ENCODE measurements at regions not wholly inside any gene's neighbourhood (a gene's known extent, or its start where the extent isn't known, plus 50 kb on each side); places are given as distances from the start of the nearest gene placed in this dataset.
A peak's percentile ranks its signal among the peaks of the same experiment; 100 is the strongest.

DNA sequence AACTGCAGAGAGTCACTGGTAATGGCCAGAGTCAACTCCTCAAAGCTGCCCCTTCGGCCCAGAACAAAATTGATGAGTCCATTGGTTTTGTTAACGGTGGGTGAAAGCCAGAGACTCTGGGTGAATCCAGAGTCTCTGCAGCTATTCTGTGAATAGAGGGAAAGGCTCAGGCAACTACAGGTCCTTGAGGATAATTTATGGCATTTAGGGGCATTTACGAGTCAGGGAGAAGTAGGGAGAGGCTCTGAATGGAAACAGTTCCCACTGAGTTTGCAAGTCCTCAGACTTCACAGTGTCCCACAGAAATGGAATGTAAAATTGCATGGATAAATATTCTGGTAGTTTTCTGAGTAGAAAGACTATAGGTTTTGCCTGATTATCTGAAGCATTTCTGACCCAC is 257.8 kb downstream of the SEC61B start:
- peaks cover 21% of the 10 kb centered on the region for H3K4me1 Mint-ChIP-seq

GRCh38 chr9:99485459-99485858 is 263.4 kb downstream of the SEC61B start:
- no peaks in the 10 kb centered on the region for H3K36me3 Mint-ChIP-seq (ENCODE audit: low read depth)
- H3K4me1 Mint-ChIP-seq: peaks cover 5% of the 10 kb centered on the region
- peaks cover 10% of the 10 kb centered on the region for H3K27me3 Mint-ChIP-seq (ENCODE audit: low read depth, poor library complexity)
- H3K9me3 Mint-ChIP-seq: peaks cover 10% of the 10 kb centered on the region
- H3K4me3 Mint-ChIP-seq: no peak overlapping the region
- no peak overlapping the region for H3K27ac Mint-ChIP-seq
- TF ChIP-seq CTCF (IDR thresholded peaks at IDR 0.05): no peak
- DNase-seq: no peak

More for the DNA sequence above, 257.8 kb downstream of the SEC61B start:
- Mint-ChIP-seq H3K27ac (peak overlapping the region; percentile 64), H3K9me3 (peaks cover 10% of the 10 kb centered on the region), H3K27me3 (ENCODE audit: low read depth, poor library complexity) (peaks cover 7% of the 10 kb centered on the region), H3K36me3 (ENCODE audit: low read depth) (no peaks in the 10 kb centered on the region), H3K4me3 (no peak overlapping the region)
- no peak for DNase-seq
- no peak for TF ChIP-seq CTCF (IDR thresholded peaks at IDR 0.05)

DNA sequence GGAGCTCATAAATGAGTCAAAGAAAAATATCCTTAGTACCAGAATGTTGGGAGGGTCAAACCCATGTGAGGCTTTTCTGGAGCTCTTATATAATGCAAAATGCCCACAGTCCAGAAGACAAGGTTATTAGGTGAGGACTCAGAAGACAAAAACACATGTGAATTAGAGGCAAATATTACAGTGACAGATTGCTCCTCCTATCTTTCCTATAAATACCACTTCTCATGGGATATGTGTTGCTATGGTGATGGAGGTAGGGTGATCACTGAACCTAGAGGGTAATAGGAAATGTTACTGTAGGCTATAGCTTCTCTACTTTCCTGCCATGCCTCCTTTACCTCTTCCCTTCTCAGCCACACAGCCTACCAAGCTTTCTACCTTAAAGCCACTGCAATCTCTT is 264.6 kb downstream of the SEC61B start:
- Mint-ChIP-seq H3K4me3 (no peak overlapping the region), H3K36me3 (ENCODE audit: low read depth) (no peaks in the 10 kb centered on the region), H3K4me1 (no peaks in the 10 kb centered on the region), H3K27ac (no peak overlapping the region), H3K27me3 (ENCODE audit: low read depth, poor library complexity) (peaks cover 10% of the 10 kb centered on the region), H3K9me3 (peaks cover 10% of the 10 kb centered on the region)
- no peak for DNase-seq
- TF ChIP-seq CTCF (IDR thresholded peaks at IDR 0.05): no peak

DNA sequence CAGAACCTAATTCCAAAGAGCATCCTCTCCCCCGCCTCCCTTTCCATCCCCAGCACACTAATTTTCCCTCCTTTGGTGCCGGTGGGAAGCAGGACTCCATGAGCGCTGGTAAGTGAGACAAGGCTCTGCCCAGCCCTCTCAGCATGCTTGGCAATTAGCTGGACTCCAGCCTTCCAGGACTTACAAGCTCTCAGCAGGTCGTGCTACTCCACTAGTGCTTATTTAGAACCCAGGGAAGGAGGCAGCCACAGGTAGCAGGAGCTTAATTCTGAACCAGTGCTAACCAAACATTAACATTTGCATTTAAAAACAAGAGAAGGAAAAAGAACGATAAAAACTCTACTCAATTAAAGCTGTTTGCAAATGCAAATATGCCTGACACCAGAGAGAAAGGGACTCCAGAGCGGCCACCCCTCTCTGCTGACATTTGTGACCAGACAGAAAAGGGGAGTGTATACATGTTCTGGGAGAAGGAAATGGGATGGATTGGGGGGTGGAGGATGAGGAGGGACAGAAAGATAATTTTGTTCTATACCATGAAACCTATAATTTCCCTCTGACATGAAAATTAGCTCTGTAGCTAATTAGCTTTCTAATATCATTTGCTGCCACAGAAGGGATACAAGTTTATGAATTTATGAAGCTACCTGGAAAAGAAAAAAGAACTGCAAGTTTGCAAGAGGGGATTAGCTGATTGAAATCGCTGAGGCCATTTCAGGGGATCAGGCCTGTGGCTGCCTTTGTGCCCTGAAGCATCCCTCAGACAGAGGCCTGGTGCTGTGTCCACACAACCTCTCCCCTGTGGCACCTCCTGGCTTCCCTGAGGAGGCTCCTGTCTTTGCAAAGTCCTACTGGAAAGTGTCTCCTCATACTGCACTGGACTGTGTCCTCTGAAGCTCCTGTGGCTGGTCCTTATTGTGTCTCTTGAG is 266.3 kb downstream of the SEC61B start:
- no peak for DNase-seq
- peaks cover 12% of the 10 kb centered on the region for H3K27me3 Mint-ChIP-seq (ENCODE audit: low read depth, poor library complexity)
- H3K4me3 Mint-ChIP-seq: no peak overlapping the region
- H3K27ac Mint-ChIP-seq: peak overlapping the region; percentile 40
- H3K9me3 Mint-ChIP-seq: peaks cover 9% of the 10 kb centered on the region
- no peak for TF ChIP-seq CTCF (IDR thresholded peaks at IDR 0.05)
- H3K36me3 Mint-ChIP-seq (ENCODE audit: low read depth): no peaks in the 10 kb centered on the region
- H3K4me1 Mint-ChIP-seq: no peaks in the 10 kb centered on the region

DNA sequence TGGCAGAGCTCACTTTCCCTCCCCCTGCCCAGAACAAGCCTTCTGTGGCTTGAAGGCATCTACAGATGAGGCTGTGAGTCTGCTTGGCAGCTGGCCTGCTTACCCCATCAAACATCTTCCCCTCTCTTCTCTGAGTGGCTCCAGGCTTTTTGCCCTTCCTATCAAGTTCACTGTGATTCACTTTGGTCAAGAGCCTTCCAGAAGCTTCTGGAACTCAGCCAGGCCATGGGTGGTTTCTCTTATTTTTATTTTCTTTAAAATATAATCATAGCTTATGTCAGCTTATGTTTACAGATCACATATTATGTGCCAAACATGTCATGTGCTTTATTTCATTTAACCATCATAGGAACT is 267.0 kb downstream of the SEC61B start:
- Mint-ChIP-seq H3K27me3 (ENCODE audit: low read depth, poor library complexity) (peaks cover 10% of the 10 kb centered on the region), H3K36me3 (ENCODE audit: low read depth) (no peaks in the 10 kb centered on the region), H3K27ac (no peak overlapping the region), H3K4me1 (no peaks in the 10 kb centered on the region), H3K4me3 (no peak overlapping the region), H3K9me3 (peaks cover 2% of the 10 kb centered on the region)
- no peak for DNase-seq
- TF ChIP-seq CTCF (IDR thresholded peaks at IDR 0.05): no peak

DNA sequence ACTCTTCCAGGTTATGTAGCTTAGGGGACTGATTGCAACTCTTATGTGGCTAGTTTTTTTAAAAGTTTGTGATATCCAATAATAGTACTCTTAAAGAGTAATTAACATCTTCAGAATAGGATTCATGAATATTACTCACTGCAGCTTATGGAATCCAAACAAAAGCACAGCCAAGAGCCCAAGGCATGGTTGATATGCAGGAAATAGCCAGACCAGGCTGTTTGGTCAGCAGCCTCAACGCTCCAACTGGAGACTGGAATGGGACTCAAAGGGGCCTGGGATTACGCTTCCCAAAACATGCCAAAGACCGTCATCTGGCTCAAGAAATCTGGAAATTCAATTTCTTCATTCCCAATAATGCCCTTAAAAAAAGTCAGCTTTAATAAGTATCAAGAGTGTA is 268.6 kb downstream of the SEC61B start:
- no peaks in the 10 kb centered on the region for H3K9me3 Mint-ChIP-seq
- H3K27me3 Mint-ChIP-seq (ENCODE audit: low read depth, poor library complexity): peaks cover 13% of the 10 kb centered on the region
- no peak overlapping the region for H3K4me3 Mint-ChIP-seq
- TF ChIP-seq CTCF (IDR thresholded peaks at IDR 0.05): no peak
- no peak overlapping the region for H3K27ac Mint-ChIP-seq
- H3K36me3 Mint-ChIP-seq (ENCODE audit: low read depth): no peaks in the 10 kb centered on the region
- DNase-seq: no peak
- H3K4me1 Mint-ChIP-seq: no peaks in the 10 kb centered on the region

All from nephron progenitor cell (in vitro differentiated cells).